GM12878 (cell line): ENCODE measurements at regions not wholly inside any gene's neighbourhood (a gene's known extent, or its start where the extent isn't known, plus 50 kb on each side); places are given as distances from the start of the nearest gene placed in this dataset.

Source experiments
- ATAC-seq: fragments of 200-7000 bp; cut with Tn5 transposase; 3 replicates; pipeline ENCODE4 v1.9.1; 2020; ENCODE audit warnings: mild to moderate bottlenecking, moderate library complexity
- BruUV-seq: library from RNA; stranded (reverse); fragments of 400-500 nt; replicated peaks from 2 replicates; lab custom pipeline; 2021; lab: Mats Ljungman, UMichigan
- CTCF ChIA-PET: fragments of 300-600 bp; sonication (Branson Sonifier 250); formaldehyde crosslinking; extraction: SDS; loops from one replicate; lab custom pipeline; 2021; ENCODE audit warnings: inconsistent platforms; lab: Yijun Ruan, JAX
- POLR2A ChIA-PET: fragments of 350-600 bp; formaldehyde crosslinking; extraction: SDS; loops from one replicate; lab custom pipeline; 2021; ENCODE audit warnings: inconsistent platforms; lab: Charles Lee
- RAD21 ChIA-PET: fragments of 300-600 bp; sonication (Branson Sonifier 250); formaldehyde crosslinking; loops from one replicate; lab custom pipeline; 2023; ENCODE audit warnings: antibody characterized with exemption; ENCODE audit not compliant: unreplicated experiment; lab: Charles Lee
- SMC1A ChIA-PET: fragments of 300-600 bp; sonication (Branson Sonifier 250); formaldehyde crosslinking; loops from one replicate; lab custom pipeline; 2023; ENCODE audit not compliant: unreplicated experiment, uncharacterized antibody; lab: Charles Lee
- DNase-seq: peaks from one replicate; pipeline ENCODE4 v3.0.0-alpha.2; 2011; ENCODE audit warnings: low read depth, low spot score
- FAIRE-seq: peaks from 3 replicates; lab custom pipeline; 2011; peaks lifted over from hg19 to GRCh38; lab: Jason Lieb, UNC
- H2AFZ ChIP-seq: 2 replicates; pipeline ENCODE4 v1.6.0; 2011; ENCODE audit warnings: low read depth, low read length, control low read depth; ENCODE audit not compliant: control insufficient read depth
- H3K27ac ChIP-seq: 2 replicates; pipeline ENCODE4 v1.5.1; 2011; ENCODE audit warnings: control low read depth; ENCODE audit not compliant: control insufficient read depth, insufficient read depth
- H3K27me3 ChIP-seq, 2 experiments: replicated peaks in 1 of 2; 2 replicates each; pipeline versions ENCODE4 v1.6.0 to v1.6.1; 2011; ENCODE audit warnings: low read length in 1 of 2; ENCODE audit not compliant: control insufficient read depth in 2 of 2, insufficient read depth in 2 of 2
- H3K36me3 ChIP-seq, 2 experiments: 2 replicates each; pipeline ENCODE4 v1.5.1; 2011; ENCODE audit warnings: low read length in 1 of 2; ENCODE audit not compliant: control insufficient read depth in 2 of 2, insufficient read depth in 2 of 2
- H3K4me1 ChIP-seq: 2 replicates; pipeline ENCODE4 v1.6.1; 2011; ENCODE audit warnings: mild to moderate bottlenecking, low read length, moderate library complexity, mixed read lengths; ENCODE audit not compliant: control insufficient read depth, insufficient read depth
- H3K4me2 ChIP-seq: 2 replicates; pipeline ENCODE4 v1.6.0; 2011; ENCODE audit warnings: control low read depth; ENCODE audit not compliant: control insufficient read depth, insufficient read depth
- H3K4me3 ChIP-seq: fragments of 200-600 bp; sonication (generic); 2 replicates; pipeline ENCODE4 v1.5.1; 2016
- H3K79me2 ChIP-seq: 2 replicates; pipeline ENCODE4 v1.6.0; 2011; ENCODE audit warnings: low read length; ENCODE audit not compliant: control insufficient read depth, insufficient read depth
- H3K9ac ChIP-seq: 2 replicates; pipeline ENCODE4 v1.8.0; 2011; ENCODE audit warnings: low read length, control low read depth, mixed read lengths; ENCODE audit not compliant: control insufficient read depth, insufficient read depth
- H3K9me3 ChIP-seq: replicated peaks from 3 replicates; pipeline ENCODE4 v1.5.1; 2011; ENCODE audit warnings: mild to moderate bottlenecking, low read length; ENCODE audit not compliant: control insufficient read depth, insufficient read depth
- H4K20me1 ChIP-seq: 2 replicates; pipeline ENCODE4 v1.6.0; 2011; ENCODE audit not compliant: control insufficient read depth, insufficient read depth
- BHLHE40 ChIP-seq, 2 experiments: fragments of 450-650 bp in 1 of 2; IDR thresholded peaks; 2 replicates each; pipeline ENCODE4 v1.6.1; 2011 to 2017; ENCODE audit warnings: low read depth in 2 of 2, borderline replicate concordance in 1 of 2, improper control_type of control experiment in 1 of 2, low read length in 1 of 2, mild to moderate bottlenecking in 1 of 2
- MTA2 ChIP-seq: fragments of 450-650 bp; IDR thresholded peaks from 2 replicates; pipeline ENCODE4 v1.6.1; 2016; ENCODE audit warnings: low read depth, mild to moderate bottlenecking, moderate library complexity
- PRDM15 ChIP-seq: fragments of 450-650 bp; formaldehyde crosslinking; IDR thresholded peaks from 2 replicates; pipeline ENCODE4 v1.4.0; 2020; ENCODE audit warnings: mild to moderate bottlenecking, moderate library complexity
- RUNX3 ChIP-seq: IDR thresholded peaks from 2 replicates; pipeline ENCODE4 v1.6.1; 2012; ENCODE audit warnings: low read length, inconsistent platforms
- SREBF2 ChIP-seq: IDR thresholded peaks from 2 replicates; pipeline ENCODE4 v1.6.1; 2012; ENCODE audit warnings: mild to moderate bottlenecking, low read length
- SUPT20H ChIP-seq: IDR thresholded peaks from 2 replicates; pipeline ENCODE4 v1.6.1; 2011; ENCODE audit warnings: low read depth, mild to moderate bottlenecking, low read length, moderate library complexity, borderline replicate concordance; ENCODE audit not compliant: control insufficient read depth
- TARDBP ChIP-seq: IDR thresholded peaks from 2 replicates; pipeline ENCODE4 v1.6.1; 2016; ENCODE audit warnings: borderline replicate concordance
- ZNF217 ChIP-seq: fragments of 450-650 bp; IDR thresholded peaks from 2 replicates; pipeline ENCODE4 v1.6.1; 2017; ENCODE audit warnings: antibody characterized with exemption, mild to moderate bottlenecking
- WGBS: methylation state at CpG from one replicate; pipeline ENCODE4 v1.1.6; 2016; ENCODE audit warnings: low lambda C conversion rate; ENCODE audit not compliant: insufficient replicate concordance, insufficient coverage; ENCODE audit errors: missing lambda C conversion rate; 5-methylcytosine and 5-hydroxymethylcytosine counted together
- in situ Hi-C: fragments of 300-500 bp; cut with MboI; formaldehyde crosslinking; loops from 9 replicates; pipeline ENCODE4 v1.14.3; 2018; ENCODE audit warnings: mixed read lengths
- intact Hi-C: fragments of 100-400 bp; cut with micrococcal nuclease; formaldehyde crosslinking; loops from one replicate; pipeline ENCODE4 v1.14.2; 2022; ENCODE audit not compliant: unreplicated experiment
- TF ChIP-seq, protein P1 (sequence below): IDR thresholded peaks from 2 replicates; pipeline ENCODE4 v1.6.1; 2012; ENCODE audit warnings: low read depth, low read length, improper control_type of control experiment

DNA sequence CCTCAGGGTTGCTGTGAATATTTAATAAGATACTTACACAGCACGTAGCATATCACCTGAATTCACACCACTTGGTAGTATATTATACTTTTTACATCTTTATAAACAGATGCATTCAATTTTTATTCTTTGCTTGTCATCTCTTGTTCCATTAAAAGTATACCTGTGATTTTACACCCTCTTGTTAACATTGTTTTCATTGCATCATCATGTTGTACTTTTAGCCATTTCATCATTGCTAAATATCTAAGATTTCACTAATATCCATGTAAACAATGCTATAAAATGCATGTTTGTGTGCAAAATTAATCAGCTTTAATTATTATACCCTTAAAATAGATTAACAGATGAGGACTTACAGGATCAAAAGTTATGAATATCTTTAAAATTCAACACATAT is 155.3 kb downstream of the MEX3B start (continued):
- TF ChIP-seq PRDM15 = no peak

DNA sequence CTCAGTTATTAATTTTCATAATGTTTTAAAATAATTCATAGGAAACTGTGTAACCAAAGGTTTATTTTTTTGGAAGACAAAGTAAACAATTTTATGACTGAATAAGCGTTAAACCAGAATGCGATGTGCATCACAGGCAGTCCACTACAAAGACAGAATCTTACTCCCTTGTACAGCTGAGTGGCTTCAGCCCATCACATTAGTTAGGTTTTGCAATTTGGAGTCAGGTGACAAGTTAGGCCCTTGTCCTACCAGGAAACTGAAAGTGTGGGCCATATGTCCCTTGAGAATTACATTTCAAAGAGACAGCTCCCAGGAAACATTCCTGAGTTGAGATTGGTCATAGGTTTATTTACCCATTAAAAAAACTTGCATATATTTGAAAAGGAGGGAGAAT is 156.3 kb downstream of the MEX3B start:
- intact Hi-C loops (no loop called here), in situ Hi-C loops (no loop called here)
- WGBS = 75% methylated on average over 2 of the region's 2 CpGs
- no peaks in the 10 kb centered on the region for H3K4me1 ChIP-seq
- 0 out of 4 replicates have a peak, but pooled peaks cover 0 to 2% of the 10 kb centered on the region in 2 experiments for H3K27me3 ChIP-seq
- RAD21 ChIA-PET = no interaction called here
- no peak for FAIRE-seq
- no peaks in the 10 kb centered on the region for H4K20me1 ChIP-seq
- TF ChIP-seq, protein P1, sequence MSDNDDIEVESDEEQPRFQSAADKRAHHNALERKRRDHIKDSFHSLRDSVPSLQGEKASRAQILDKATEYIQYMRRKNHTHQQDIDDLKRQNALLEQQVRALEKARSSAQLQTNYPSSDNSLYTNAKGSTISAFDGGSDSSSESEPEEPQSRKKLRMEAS = no peak
- TF ChIP-seq RUNX3 = no peak
- TF ChIP-seq BHLHE40 (IDR thresholded peaks at IDR 0.05; ENCODE audit: borderline replicate concordance in 1 of 2, low read depth in 2 of 2, low read length in 1 of 2) = no peak
- TF ChIP-seq SUPT20H = no peak
- TF ChIP-seq ZNF217 = no peak
- no peak for TF ChIP-seq MTA2
- TF ChIP-seq SREBF2 = no peak
- no peak for TF ChIP-seq TARDBP
- no peaks in the 10 kb centered on the region for H3K36me3 ChIP-seq
- no peak for ATAC-seq
- H3K4me3 ChIP-seq = no peak overlapping the region
- no peaks in the 10 kb centered on the region for H3K9me3 ChIP-seq
- no peaks in the 10 kb centered on the region for H3K79me2 ChIP-seq
- POLR2A ChIA-PET = no interaction called here
- DNase-seq = no peak
- CTCF ChIA-PET = no interaction called here
- H3K27ac ChIP-seq = no peak overlapping the region
- SMC1A ChIA-PET = no interaction called here
- no peak overlapping the region for H3K9ac ChIP-seq
- no peak overlapping the region for H2AFZ ChIP-seq
- no TSS peak for BruUV-seq
- no peak overlapping the region for H3K4me2 ChIP-seq
